Hippocampal formation (tissue), 2 donors: ENCODE measurements at regions not wholly inside any gene's neighbourhood (a gene's known extent, or its start where the extent isn't known, plus 50 kb on each side); places are given as distances from the start of the nearest gene placed in this dataset.

Experiments used
- DNase-seq, 2 donors: peaks; one replicate each; lab custom pipeline; 2025; lab: John Stamatoyannopoulos, UW

- no peak for DNase-seq
Measured at GRCh38 chr2:187274146-187274545, 173.9 kb downstream of the CALCRL start.

- DNase-seq, result no peak
Measured at GRCh38 chr2:187272255-187272654, 175.8 kb downstream of the CALCRL start.

- no peak for DNase-seq
Measured at GRCh38 chr2:187271825-187272224, 176.2 kb downstream of the CALCRL start.

DNA sequence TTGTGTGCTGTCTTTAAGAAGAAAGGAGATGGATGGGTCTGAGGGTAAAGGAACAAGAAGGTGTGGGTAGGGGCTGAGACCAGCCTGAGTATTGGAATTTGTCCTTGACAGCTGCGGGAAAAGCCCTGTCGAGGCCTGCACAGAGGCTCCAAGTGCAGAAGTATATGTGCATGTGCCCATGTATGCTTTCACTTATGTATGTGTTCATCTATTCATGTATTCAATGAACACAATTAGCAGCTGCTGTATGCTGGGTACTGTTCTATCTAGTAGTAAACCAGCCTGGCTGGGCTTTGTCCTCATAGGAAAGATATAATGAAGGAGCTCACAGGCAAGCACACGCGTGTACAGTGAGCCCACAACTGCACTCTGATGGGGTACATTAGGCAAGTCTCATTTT is 181.4 kb downstream of the CALCRL start:
- DNase-seq, result no peak

GRCh38 chr2:187266147-187266546 is 181.9 kb downstream of the CALCRL start:
- no peak for DNase-seq

GRCh38 chr2:187264612-187265011 is 183.4 kb downstream of the CALCRL start:
- no peak for DNase-seq

DNA sequence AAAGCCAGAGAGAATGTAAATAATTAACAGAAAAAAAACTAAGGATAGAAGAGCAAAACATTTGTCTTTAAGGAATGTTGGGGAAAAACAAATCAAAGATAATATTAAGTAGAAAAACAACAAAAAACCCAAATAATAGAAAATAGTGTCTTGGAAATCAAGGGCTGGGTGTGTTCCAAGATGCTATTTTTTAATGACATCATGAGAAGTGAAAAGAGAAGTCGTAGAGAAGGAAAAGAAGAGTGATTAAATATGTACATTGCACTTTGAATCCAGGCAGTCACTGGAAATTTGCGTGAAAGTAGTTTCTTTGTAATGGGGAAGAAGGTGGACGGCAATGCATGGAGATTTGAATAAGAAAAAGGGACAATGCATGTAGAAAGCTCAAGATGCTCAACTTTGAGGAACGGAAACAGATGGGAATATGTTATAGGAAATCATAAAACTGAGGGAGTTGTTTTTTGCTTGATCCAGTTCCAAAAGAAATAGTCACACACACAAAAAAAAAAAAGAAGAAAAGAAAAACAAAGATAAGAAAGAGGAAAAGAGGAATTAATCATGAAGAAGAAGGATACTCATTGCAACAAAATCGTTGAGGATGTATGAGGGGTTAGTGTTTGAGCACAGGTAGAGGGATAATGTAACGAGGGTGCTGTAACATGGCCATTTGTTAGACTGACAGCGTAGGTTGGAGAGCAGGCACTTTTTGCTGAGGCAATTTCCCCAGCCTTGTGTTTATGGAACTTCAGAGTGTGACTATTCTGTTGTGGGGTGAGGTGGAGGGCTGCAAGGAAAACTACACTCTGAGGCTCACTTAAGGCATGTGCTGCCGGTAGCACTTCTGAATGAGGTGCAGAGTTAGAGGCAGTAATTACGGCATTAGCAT is 184.1 kb downstream of the CALCRL start:
- no peak for DNase-seq

GRCh38 chr2:187261705-187262104 is 186.3 kb downstream of the CALCRL start:
- no peak for DNase-seq

DNA sequence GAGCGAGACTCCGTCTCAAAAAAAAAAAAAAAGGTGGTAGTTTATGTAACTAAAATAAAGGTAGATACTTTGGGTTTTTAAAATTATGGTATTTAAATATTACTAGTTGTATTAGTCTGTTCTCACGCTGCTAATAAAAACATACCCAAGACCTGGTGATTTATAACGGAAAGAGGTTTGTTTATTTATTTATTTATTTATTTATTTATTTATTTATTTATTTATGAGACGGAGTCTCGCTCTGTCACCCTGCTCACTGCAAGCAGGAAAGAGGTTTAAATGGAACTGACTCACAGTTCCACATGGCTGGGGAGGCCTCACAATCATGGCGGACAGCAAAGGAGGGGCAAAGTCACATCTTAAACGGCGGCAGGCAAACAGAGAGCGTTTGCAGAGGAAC is 196.0 kb downstream of the CALCRL start:
- no peak for DNase-seq

GRCh38 chr2:187250137-187250536 is 197.9 kb downstream of the CALCRL start:
- DNase-seq, result no peak

DNA sequence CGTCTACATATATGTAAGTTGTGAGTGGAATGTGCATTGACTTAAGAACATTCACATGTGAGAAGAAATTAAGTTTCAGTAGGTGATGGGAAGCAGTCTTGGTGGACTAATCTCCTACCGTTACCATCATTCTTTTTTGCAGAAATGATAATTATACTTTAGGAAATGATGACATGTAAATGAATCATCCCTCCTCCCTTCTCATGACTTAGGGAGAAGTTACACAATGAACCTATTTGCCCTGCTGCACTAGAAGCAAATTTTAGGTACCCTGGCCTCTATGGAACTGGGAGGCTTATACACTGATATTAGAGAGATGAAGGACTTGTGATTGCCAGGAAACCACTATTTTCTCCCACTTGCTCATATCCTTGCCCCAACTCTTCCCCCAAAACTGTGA is 214.2 kb downstream of the CALCRL start:
- DNase-seq, result no peak

DNA sequence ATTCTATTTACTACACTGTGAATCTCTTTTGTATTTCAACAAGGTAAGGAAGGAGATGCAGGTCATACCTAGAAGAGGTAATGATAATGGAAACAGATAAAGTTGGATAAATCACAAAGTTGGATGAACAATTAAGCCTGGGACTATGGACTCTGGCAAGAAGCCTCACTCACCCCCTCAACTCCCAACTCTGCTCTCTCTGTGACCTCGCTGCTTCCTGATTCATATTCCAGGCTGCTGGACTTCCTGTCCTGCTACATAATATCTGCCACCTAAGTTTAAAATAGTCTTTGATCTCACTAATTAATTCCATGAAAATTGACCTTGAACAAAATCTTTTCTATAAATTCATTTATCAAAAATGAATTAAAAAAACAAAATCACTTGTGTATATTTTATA is 215.3 kb downstream of the CALCRL start:
- no peak for DNase-seq

DNA sequence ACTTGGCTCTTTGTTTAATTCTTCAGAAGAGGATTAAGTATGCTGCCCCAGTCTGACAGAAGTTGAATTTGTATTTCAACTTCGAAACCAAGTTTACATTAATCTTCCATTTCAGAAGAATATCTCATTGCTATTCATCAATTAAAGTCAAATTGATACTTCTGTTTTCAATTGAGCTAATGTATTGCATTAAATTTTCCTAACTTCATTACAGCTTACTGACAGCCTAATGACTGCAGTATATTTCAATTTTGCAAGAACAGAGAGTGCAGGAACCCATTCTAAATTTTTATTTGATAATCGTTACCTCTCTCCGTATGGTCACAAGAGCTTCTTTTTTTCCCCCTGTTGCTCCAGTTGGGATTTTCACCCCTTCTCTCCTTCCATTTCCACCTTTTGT is 218.0 kb downstream of the CALCRL start:
- no peak for DNase-seq

- DNase-seq, result no peak
Measured at GRCh38 chr2:187228986-187229385, 219.1 kb downstream of the CALCRL start.

GRCh38 chr2:187224989-187225388 is 223.1 kb downstream of the CALCRL start:
- no peak for DNase-seq

DNA sequence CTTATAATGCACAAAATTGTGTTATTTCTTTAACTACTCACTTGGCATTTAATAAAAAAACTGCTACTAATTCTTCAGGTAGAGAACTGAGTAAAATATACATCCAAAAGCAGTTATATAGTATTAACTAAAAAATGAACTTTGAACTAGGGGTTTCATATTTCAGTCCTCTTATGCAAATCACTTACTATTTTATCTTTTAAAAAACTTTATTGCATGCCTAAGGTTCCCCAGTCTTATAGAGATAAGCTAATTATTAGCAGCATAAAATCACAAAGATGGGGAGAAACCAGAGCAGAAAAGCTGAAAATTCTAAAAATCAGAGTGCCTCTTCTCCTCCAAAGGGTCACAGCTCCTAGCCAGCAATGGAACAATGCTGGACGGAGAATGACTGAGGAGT is 228.0 kb downstream of the CALCRL start:
- DNase-seq, result no peak

- no peak for DNase-seq
Measured at GRCh38 chr2:187215532-187216240, 232.4 kb downstream of the CALCRL start.

DNA sequence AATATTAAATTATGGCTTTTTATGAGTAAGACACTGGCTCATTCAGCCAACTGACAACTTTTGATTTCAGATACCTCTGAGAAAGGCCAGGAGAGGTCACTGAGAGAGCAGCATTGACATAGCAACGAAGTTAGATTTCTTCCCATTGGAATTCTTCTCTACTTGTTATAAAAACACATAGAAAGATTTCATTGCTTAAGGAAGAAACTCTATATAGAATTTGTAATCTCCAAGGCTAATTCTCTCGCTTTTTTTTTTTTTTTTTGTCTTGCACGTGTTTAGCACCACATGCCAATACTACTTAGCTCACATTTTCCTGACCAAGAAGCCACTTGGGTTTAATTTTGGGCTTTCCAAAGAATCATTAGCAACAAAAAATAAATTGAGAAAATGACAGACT is 233.7 kb downstream of the CALCRL start:
- DNase-seq, result no peak

- DNase-seq, result no peak
Measured at GRCh38 chr2:187213798-187214197, 234.3 kb downstream of the CALCRL start.

GRCh38 chr2:187210726-187211125 is 237.3 kb downstream of the CALCRL start:
- no peak for DNase-seq

- no peak for DNase-seq
Measured at GRCh38 chr2:187208199-187208785, 239.8 kb downstream of the CALCRL start.

DNA sequence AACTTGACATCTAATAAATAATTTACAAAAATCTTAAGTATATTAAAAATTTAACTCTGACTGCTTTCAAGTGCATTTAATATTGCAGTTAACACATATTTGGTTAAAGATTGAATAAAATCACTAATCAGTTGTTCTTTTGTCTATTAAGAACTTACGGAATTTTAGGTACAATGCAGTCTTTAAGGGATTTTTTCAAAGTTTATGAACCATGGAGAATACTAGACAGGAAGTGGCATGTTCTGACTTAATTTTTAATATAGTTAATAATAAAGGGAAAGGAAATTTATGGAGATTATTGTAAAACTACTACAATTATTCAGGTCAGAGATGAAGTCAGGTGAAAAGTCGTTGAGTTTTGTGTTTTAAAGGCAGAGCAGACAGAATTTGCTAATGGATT is 240.9 kb downstream of the CALCRL start:
- DNase-seq, result no peak

DNA sequence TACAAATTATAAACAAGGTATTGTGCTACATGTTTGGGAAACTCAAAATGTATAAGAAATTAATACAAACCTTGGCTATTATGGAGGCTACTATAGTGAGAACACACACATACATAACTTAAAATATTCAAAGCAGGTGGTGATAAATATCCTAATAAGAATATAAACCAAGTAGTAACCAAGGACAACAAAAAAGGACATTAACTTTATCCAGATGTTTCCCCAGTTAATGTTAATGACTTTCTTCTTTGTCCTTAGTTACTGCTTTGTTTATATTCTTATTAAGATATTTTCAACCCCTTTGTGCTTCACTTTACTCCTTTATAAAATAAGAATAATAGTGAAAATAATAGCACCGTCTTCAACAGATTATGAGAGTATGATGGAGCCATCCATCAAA is 241.6 kb downstream of the CALCRL start:
- no peak for DNase-seq
